Type B pancreatic cell (in vitro differentiated cells): ENCODE measurements at regions not wholly inside any gene's neighbourhood (a gene's known extent, or its start where the extent isn't known, plus 50 kb on each side); places are given as distances from the start of the nearest gene placed in this dataset.

Source experiments
- DNase-seq: peaks from one replicate; pipeline ENCODE4 v3.0.0; 2021; ENCODE audit warnings: mixed read lengths; ENCODE audit not compliant: unreplicated experiment; ENCODE audit errors: extremely low spot score
- H3K27ac Mint-ChIP-seq: 2 replicates; pipeline ENCODE4 v1.8.0; 2021; ENCODE audit warnings: mild to moderate bottlenecking, mixed read lengths
- H3K27me3 Mint-ChIP-seq: 2 replicates; pipeline ENCODE4 v1.8.0; 2021; ENCODE audit warnings: mixed read lengths
- H3K36me3 Mint-ChIP-seq: 2 replicates; pipeline ENCODE4 v1.8.0; 2021; ENCODE audit warnings: mixed read lengths
- H3K4me1 Mint-ChIP-seq: one replicate; pipeline ENCODE4 v1.8.0; 2021; ENCODE audit warnings: mixed read lengths; ENCODE audit not compliant: unreplicated experiment
- H3K4me3 Mint-ChIP-seq: 2 replicates; pipeline ENCODE4 v1.8.0; 2021; ENCODE audit warnings: mild to moderate bottlenecking, mixed read lengths
- H3K9me3 Mint-ChIP-seq: 2 replicates; pipeline ENCODE4 v1.8.0; 2021; ENCODE audit warnings: mixed read lengths
- CTCF ChIP-seq: fragments of 200-600 bp; sonication (generic); conservative IDR thresholded peaks from 2 replicates; pipeline ENCODE4 v1.5.0; 2021; ENCODE audit warnings: antibody characterized with exemption, mild to moderate bottlenecking

- TF ChIP-seq CTCF, result no peak
- Mint-ChIP-seq H3K27me3 (peaks cover under 1% of the 10 kb centered on the region), H3K4me1 (no peaks in the 10 kb centered on the region), H3K36me3 (no peaks in the 10 kb centered on the region), H3K27ac (no peak overlapping the region), H3K9me3 (peaks cover 10% of the 10 kb centered on the region), H3K4me3 (no peak overlapping the region)
- no peak for DNase-seq
Measured at GRCh38 chr4:54898656-54899340, 226.6 kb downstream of the KDR start.

GRCh38 chr4:54898056-54898562 lies 227.3 kb downstream of the KDR start:
- Mint-ChIP-seq H3K27ac (no peak overlapping the region), H3K27me3 (peaks cover 7% of the 10 kb centered on the region), H3K4me3 (no peak overlapping the region), H3K9me3 (peaks cover 16% of the 10 kb centered on the region), H3K4me1 (no peaks in the 10 kb centered on the region), H3K36me3 (no peaks in the 10 kb centered on the region)
- no peak for DNase-seq
- no peak for TF ChIP-seq CTCF

GRCh38 chr4:54897590-54897989 lies 227.8 kb downstream of the KDR start:
- no peak for DNase-seq
- no peaks in the 10 kb centered on the region for H3K4me1 Mint-ChIP-seq
- no peak overlapping the region for H3K27ac Mint-ChIP-seq
- peaks cover 16% of the 10 kb centered on the region for H3K9me3 Mint-ChIP-seq
- TF ChIP-seq CTCF, result no peak
- no peaks in the 10 kb centered on the region for H3K36me3 Mint-ChIP-seq
- peaks cover 7% of the 10 kb centered on the region for H3K27me3 Mint-ChIP-seq
- no peak overlapping the region for H3K4me3 Mint-ChIP-seq

- H3K9me3 Mint-ChIP-seq, result no peaks in the 10 kb centered on the region
- H3K36me3 Mint-ChIP-seq, result no peaks in the 10 kb centered on the region
- no peak for DNase-seq
- no peak overlapping the region for H3K4me3 Mint-ChIP-seq
- no peak overlapping the region for H3K27ac Mint-ChIP-seq
- H3K27me3 Mint-ChIP-seq, result no peaks in the 10 kb centered on the region
- no peak for TF ChIP-seq CTCF
- no peaks in the 10 kb centered on the region for H3K4me1 Mint-ChIP-seq
Measured at GRCh38 chr4:54882616-54883015, 224.9 kb downstream of the KIT start.

GRCh38 chr4:54879576-54879975 lies 221.8 kb downstream of the KIT start:
- H3K9me3 Mint-ChIP-seq, result no peaks in the 10 kb centered on the region
- H3K4me1 Mint-ChIP-seq, result no peaks in the 10 kb centered on the region
- no peaks in the 10 kb centered on the region for H3K36me3 Mint-ChIP-seq
- no peak overlapping the region for H3K27ac Mint-ChIP-seq
- no peak for TF ChIP-seq CTCF
- no peak overlapping the region for H3K4me3 Mint-ChIP-seq
- DNase-seq, result no peak
- no peaks in the 10 kb centered on the region for H3K27me3 Mint-ChIP-seq
